GM12875 (cell line): ENCODE measurements at regions not wholly inside any gene's neighbourhood (a gene's known extent, or its start where the extent isn't known, plus 50 kb on each side); places are given as distances from the start of the nearest gene placed in this dataset.
A peak's percentile ranks its signal among the peaks of the same experiment; 100 is the strongest.

Experiments
- H3K4me3 ChIP-seq: one replicate; pipeline ENCODE4 v1.5.1; 2011; ENCODE audit warnings: low read depth, low read length, control low read depth
- TF ChIP-seq, protein P1 (sequence below): IDR thresholded peaks from 2 replicates; pipeline ENCODE4 v1.5.1; 2011; ENCODE audit warnings: low read depth, mild to moderate bottlenecking, control low read depth, inconsistent platforms, low read length, moderate library complexity, borderline replicate concordance; ENCODE audit not compliant: insufficient read depth

DNA sequence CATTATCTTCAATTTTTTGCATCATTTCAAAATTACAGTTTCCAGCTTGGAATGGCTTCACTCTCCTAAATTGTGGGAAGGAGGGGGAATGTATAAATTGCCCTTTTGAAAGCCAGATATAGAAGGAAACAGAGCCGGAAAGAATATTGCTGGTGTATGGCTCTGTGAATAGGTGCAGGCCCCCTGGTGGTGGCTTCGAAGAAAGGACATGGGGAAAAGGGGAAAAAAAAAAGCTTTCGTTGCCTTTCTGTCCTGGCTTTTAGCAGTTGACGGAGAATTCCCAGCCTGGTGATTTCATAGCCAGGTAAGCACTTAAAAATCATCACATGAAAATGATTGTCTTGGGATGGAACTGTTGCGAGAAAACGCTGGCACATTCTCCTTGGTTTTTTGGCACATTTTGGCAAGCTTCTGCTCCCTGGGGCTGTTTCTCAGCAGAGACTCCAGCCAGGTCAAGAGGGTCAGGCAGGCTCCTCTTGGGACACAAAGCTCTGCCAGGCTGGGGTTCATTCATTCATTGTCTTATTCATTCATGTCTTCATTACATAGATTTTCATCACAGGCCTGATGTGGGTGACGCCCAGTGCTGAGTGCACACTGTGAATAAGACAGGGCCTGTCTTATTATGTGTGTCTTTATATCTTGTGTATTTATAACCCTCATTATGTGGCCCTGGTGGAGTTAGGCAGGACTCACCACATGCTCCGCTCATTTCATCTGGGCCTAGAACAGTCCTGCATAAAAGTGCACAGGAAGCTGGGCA lies 300.0 kb upstream of the TPM1 start:
- no peak overlapping the region for H3K4me3 ChIP-seq
- TF ChIP-seq, protein P1, sequence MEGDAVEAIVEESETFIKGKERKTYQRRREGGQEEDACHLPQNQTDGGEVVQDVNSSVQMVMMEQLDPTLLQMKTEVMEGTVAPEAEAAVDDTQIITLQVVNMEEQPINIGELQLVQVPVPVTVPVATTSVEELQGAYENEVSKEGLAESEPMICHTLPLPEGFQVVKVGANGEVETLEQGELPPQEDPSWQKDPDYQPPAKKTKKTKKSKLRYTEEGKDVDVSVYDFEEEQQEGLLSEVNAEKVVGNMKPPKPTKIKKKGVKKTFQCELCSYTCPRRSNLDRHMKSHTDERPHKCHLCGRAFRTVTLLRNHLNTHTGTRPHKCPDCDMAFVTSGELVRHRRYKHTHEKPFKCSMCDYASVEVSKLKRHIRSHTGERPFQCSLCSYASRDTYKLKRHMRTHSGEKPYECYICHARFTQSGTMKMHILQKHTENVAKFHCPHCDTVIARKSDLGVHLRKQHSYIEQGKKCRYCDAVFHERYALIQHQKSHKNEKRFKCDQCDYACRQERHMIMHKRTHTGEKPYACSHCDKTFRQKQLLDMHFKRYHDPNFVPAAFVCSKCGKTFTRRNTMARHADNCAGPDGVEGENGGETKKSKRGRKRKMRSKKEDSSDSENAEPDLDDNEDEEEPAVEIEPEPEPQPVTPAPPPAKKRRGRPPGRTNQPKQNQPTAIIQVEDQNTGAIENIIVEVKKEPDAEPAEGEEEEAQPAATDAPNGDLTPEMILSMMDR: peak; percentile 83

DNA sequence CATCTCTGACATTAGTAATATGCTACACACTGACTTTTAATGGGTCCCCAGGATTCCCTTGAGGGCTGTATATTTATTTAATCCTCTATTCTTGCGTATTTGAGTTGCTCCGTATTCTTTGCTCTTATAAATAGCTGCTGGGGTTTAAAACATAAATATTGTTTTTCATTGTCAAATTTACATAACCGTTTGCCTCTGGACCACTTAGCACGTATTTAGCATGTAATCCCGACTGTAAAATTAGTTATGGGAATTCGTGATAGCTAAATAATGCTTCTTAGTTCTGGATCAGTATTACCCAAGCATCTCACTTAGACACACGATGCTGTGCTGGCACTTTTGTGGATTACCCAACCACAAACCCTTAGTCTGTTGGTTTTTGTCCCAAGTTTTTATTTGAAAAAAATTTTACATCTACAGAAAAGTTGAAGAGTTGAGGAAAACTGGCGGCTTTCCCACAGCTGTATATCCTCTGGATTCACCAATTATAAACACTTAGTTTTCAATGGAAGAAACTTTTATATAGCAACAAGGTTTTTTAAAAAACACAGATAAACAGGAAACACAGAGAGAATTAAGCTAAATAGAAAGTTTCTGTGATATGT lies 296.8 kb upstream of the TPM1 start:
- TF ChIP-seq, protein P1: no peak
- no peak overlapping the region for H3K4me3 ChIP-seq

DNA sequence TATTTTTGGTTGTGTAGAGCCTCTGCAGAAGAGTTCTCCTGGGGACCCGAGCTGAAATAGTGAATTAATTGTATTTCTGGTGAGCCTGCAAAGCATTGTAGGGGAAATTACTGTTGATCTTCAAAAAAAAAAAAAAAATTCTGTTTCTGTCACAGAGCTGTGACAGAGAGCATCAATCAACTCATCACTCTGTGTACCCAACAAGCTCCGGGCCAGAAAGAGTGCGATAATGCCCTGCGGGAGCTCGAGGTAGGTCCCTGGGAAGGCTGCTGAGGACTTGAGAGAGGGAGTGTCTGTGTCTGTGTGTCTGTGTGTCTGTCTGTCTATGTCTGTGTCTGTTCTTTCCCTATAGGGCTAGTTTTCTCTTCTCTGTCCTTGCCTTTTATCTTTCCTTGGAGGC lies 294.4 kb upstream of the TPM1 start:
- no peak overlapping the region for H3K4me3 ChIP-seq
- TF ChIP-seq, protein P1: no peak

DNA sequence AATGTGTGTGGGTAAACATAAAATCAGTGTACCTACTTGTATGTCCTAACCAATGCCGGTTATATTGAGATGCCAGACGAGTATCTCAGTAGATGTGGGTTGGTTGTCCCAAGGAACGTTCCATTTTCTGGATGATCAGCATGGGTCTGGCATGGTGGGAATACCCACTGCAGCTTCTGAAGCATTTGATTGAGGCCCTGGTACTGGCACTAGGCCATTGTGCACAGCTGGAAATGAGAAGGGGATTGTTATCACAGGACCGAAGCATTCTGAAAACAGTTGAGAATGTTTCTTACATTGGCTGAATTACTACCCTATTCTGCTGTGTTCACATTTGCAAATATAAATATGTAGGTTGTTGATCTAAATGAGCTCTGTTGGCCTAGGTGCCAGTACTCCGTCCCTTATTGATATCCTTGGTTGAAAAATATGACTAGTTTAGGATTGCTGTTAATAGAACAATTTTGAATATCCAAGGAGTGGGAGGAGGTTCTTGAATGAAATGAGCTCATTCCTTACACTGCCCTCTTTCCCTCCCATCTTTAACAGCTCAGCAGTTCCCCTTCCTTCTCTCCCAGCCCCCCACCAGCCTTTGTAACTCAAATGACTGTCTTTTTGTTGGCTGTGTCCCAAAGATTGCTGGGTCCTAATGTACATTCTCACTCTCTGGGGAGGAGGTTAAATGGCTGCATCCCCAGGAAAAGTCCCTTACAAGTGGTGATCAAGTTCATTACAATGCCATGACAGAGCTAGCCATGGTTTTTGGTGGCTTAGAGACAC lies 293.3 kb upstream of the TPM1 start:
- H3K4me3 ChIP-seq: no peak overlapping the region
- TF ChIP-seq, protein P1: no peak

DNA sequence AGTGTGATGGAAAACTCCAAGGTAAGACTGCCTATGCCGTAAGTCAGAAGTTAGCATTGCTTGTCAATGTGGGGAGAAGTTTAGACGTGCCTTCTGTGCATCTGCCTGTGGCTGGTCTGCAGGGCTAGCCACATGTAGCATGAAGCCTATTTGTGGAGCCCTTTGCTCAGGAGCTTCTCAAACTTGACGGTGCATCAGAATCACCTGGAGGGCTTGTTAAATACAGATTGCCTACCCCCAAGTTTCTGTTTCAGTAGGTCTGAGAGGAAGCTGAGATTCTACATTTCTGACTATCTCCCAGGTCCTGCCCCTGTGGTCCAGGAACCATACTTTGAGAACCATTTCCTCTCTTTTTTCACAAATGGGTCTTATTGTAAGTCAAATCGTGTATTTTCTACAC lies 292.1 kb upstream of the TPM1 start:
- TF ChIP-seq, protein P1: no peak
- H3K4me3 ChIP-seq: no peak overlapping the region

DNA sequence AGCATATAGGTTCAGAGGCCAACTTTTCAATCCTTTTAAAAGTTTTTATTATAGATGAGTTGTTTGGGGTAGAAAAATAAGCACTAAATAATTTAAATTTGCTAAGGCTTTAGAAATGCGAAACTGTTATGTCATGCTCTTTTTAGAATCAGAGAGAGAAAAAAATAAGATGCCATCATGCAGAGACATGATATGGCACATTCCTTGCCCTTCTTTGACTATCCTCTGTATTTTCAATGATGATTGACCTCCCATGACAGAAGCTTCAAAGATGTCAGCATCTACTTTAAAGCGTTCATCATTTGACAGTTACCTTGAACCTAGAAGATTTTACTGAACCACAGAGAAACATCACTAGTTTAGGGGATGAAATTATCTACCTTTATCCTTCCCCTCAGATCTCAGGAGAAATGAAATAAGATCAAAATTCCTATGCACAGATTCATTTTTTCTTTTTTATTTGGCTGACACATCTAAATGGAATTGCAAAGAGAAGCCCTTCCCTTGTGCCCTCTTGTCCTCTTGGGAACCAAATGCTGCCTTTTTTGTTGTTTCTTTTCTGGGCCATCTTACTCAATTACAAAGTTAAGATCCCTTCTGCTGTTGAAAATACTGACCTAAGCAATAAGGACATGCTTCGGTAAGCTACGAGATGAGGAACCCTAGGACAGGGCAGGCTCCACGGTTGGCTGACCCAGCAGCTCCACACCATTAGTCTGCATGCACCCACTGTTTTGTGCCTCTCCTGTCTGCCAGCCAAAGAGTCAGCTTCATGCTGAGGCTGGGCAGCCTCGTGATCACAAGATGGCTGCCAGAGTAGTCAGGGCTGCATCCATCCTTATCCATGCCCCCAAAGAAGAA lies 289.7 kb upstream of the TPM1 start:
- TF ChIP-seq, protein P1: no peak

More for the DNA sequence above, 289.7 kb upstream of the TPM1 start:
- H3K4me3 ChIP-seq: no peak overlapping the region
